Lower leg skin (tissue), 3 donors: ENCODE measurements at regions not wholly inside any gene's neighbourhood (a gene's known extent, or its start where the extent isn't known, plus 50 kb on each side); places are given as distances from the start of the nearest gene placed in this dataset.

Experiments
- POLR2A ChIP-seq, 2 donors: fragments of 450-650 bp; IDR thresholded peaks; one replicate each; pipeline ENCODE4 v1.6.1; 2016 to 2017; ENCODE audit warnings: antibody characterized with exemption in 2 of 2, mild to moderate bottlenecking in 1 of 2, moderate library complexity in 1 of 2
- TF ChIP-seq, protein P1 (sequence below), 3 donors: fragments of 450-650 bp; IDR thresholded peaks; one replicate each; pipeline ENCODE4 v1.5.1; 2016; ENCODE audit warnings: antibody characterized with exemption in 3 of 3, mild to moderate bottlenecking in 3 of 3, moderate library complexity in 2 of 3

GRCh38 chr1:214719207-214719606, 116.2 kb downstream of the CENPF start:
- no peak for TF ChIP-seq POLR2A (IDR thresholded peaks at IDR 0.05)
- TF ChIP-seq, protein P1, sequence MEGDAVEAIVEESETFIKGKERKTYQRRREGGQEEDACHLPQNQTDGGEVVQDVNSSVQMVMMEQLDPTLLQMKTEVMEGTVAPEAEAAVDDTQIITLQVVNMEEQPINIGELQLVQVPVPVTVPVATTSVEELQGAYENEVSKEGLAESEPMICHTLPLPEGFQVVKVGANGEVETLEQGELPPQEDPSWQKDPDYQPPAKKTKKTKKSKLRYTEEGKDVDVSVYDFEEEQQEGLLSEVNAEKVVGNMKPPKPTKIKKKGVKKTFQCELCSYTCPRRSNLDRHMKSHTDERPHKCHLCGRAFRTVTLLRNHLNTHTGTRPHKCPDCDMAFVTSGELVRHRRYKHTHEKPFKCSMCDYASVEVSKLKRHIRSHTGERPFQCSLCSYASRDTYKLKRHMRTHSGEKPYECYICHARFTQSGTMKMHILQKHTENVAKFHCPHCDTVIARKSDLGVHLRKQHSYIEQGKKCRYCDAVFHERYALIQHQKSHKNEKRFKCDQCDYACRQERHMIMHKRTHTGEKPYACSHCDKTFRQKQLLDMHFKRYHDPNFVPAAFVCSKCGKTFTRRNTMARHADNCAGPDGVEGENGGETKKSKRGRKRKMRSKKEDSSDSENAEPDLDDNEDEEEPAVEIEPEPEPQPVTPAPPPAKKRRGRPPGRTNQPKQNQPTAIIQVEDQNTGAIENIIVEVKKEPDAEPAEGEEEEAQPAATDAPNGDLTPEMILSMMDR (IDR thresholded peaks at IDR 0.05), result no peak
